WTC11 (cell line): ENCODE measurements at regions not wholly inside any gene's neighbourhood (a gene's known extent, or its start where the extent isn't known, plus 50 kb on each side); places are given as distances from the start of the nearest gene placed in this dataset.

Experiments used
- ATAC-seq: fragments of 200-7000 bp; cut with Tn5 transposase; 2 replicates; pipeline ENCODE4 v1.10.0; 2021; ENCODE audit warnings: mild to moderate bottlenecking, moderate library complexity
- CTCF ChIA-PET: fragments of 300-600 bp; sonication (Branson Sonifier 250); formaldehyde crosslinking; loops from one replicate; lab custom pipeline; 2021; ENCODE audit warnings: antibody characterized with exemption; lab: Charles Lee
- POLR2A ChIA-PET: fragments of 350-600 bp; sonication (Branson Sonifier 250); formaldehyde crosslinking; loops from one replicate; lab custom pipeline; 2021; ENCODE audit warnings: antibody characterized with exemption; lab: Charles Lee
- DNase-seq: peaks from one replicate; pipeline ENCODE4 v3.0.0; 2021; ENCODE audit warnings: low spot score
- H3K27ac Mint-ChIP-seq: 2 replicates; pipeline ENCODE4 v1.8.0; 2021; ENCODE audit warnings: mixed read lengths
- H3K27me3 Mint-ChIP-seq: 2 replicates; pipeline ENCODE4 v1.8.0; 2021; ENCODE audit warnings: low read depth, mild to moderate bottlenecking, moderate library complexity, mixed read lengths
- H3K36me3 Mint-ChIP-seq: 2 replicates; pipeline ENCODE4 v1.8.0; 2021; ENCODE audit warnings: mixed read lengths
- H3K4me1 Mint-ChIP-seq: 2 replicates; pipeline ENCODE4 v1.8.0; 2022; ENCODE audit warnings: mixed read lengths
- H3K4me3 Mint-ChIP-seq: 2 replicates; pipeline ENCODE4 v1.8.0; 2021; ENCODE audit warnings: mild to moderate bottlenecking, moderate library complexity, mixed read lengths
- H3K9me3 Mint-ChIP-seq: 2 replicates; pipeline ENCODE4 v1.8.0; 2021; ENCODE audit warnings: mixed read lengths
- ARID4B ChIP-seq: sonication (generic); formaldehyde crosslinking; IDR thresholded peaks from 2 replicates; pipeline ENCODE4 v1.8.0; 2023; ENCODE audit warnings: missing genetic modification reagents, mild to moderate bottlenecking, borderline replicate concordance
- ATF1 ChIP-seq: sonication (generic); formaldehyde crosslinking; IDR thresholded peaks from 2 replicates; pipeline ENCODE4 v1.8.1; 2023; ENCODE audit warnings: mild to moderate bottlenecking, moderate library complexity, missing genetic modification reagents
- ATF3 ChIP-seq: sonication (generic); formaldehyde crosslinking; conservative IDR thresholded peaks from 2 replicates; pipeline ENCODE4 v1.8.1; 2022; ENCODE audit warnings: mild to moderate bottlenecking, missing genetic modification reagents
- CTCF ChIP-seq: fragments of 200-600 bp; IDR thresholded peaks from 2 replicates; pipeline ENCODE4 v1.8.0; 2022; ENCODE audit warnings: antibody characterized with exemption
- E2F5 ChIP-seq: sonication (generic); formaldehyde crosslinking; IDR thresholded peaks from 2 replicates; pipeline ENCODE4 v1.8.1; 2022; ENCODE audit warnings: mild to moderate bottlenecking, moderate library complexity, missing genetic modification reagents
- EMX1 ChIP-seq: fragments of 250-450 bp; sonication (Bioruptor Pico); IDR thresholded peaks from 2 replicates; pipeline ENCODE4 v1.8.0; 2021; ENCODE audit warnings: mild to moderate bottlenecking
- ERG ChIP-seq: fragments of 250-450 bp; sonication (Bioruptor Pico); IDR thresholded peaks from 2 replicates; pipeline ENCODE4 v1.8.0; 2021; ENCODE audit warnings: mild to moderate bottlenecking
- FOXJ3 ChIP-seq: sonication (generic); formaldehyde crosslinking; IDR thresholded peaks from 2 replicates; pipeline ENCODE4 v1.9.0; 2021; ENCODE audit warnings: missing genetic modification reagents, mild to moderate bottlenecking, borderline replicate concordance
- GRHL2 ChIP-seq: fragments of 250-450 bp; sonication (Bioruptor Pico); IDR thresholded peaks from 2 replicates; pipeline ENCODE4 v1.8.0; 2022; ENCODE audit warnings: mild to moderate bottlenecking, moderate library complexity; ENCODE audit not compliant: insufficient replicate concordance, severe bottlenecking
- HMGXB4 ChIP-seq: sonication (generic); formaldehyde crosslinking; IDR thresholded peaks from 2 replicates; pipeline ENCODE4 v1.8.1; 2023; ENCODE audit warnings: mild to moderate bottlenecking, moderate library complexity, missing genetic modification reagents
- JAZF1 ChIP-seq: fragments of 250-450 bp; sonication (Bioruptor Pico); IDR thresholded peaks from 2 replicates; pipeline ENCODE4 v1.9.0; 2021; ENCODE audit warnings: moderate library complexity, mild to moderate bottlenecking, inconsistent platforms
- MLX ChIP-seq: sonication (generic); formaldehyde crosslinking; IDR thresholded peaks from 2 replicates; pipeline ENCODE4 v1.8.1; 2023; ENCODE audit warnings: mild to moderate bottlenecking, missing genetic modification reagents, moderate library complexity
- MXD4 ChIP-seq: fragments of 250-450 bp; sonication (Bioruptor Pico); IDR thresholded peaks from 2 replicates; pipeline ENCODE4 v1.8.0; 2021; ENCODE audit warnings: mild to moderate bottlenecking, moderate library complexity, borderline replicate concordance
- MYBL2 ChIP-seq: sonication (generic); formaldehyde crosslinking; IDR thresholded peaks from 2 replicates; pipeline ENCODE4 v1.8.1; 2023; ENCODE audit warnings: mild to moderate bottlenecking, moderate library complexity, missing genetic modification reagents
- NFYB ChIP-seq: sonication (generic); formaldehyde crosslinking; conservative IDR thresholded peaks from 2 replicates; pipeline ENCODE4 v1.8.0; 2022; ENCODE audit warnings: low read depth, missing genetic modification reagents
- NR2C2 ChIP-seq: sonication (generic); formaldehyde crosslinking; IDR thresholded peaks from 2 replicates; pipeline ENCODE4 v1.8.0; 2022; ENCODE audit warnings: mild to moderate bottlenecking, missing genetic modification reagents

GRCh38 chr7:52151559-52151958, 835.0 kb upstream of the COBL start (continued):
- TF ChIP-seq ARID4B (CRISPR knock-in tag) (no peak), NR2C2 (CRISPR knock-in tag) (no peak), ERG (CRISPR knock-in tag) (no peak)
- TF ChIP-seq, all 79 proteins: peak for 0

- H3K4me3 Mint-ChIP-seq = no peak overlapping the region
- peaks cover 3% of the 10 kb centered on the region for H3K36me3 Mint-ChIP-seq
- ChIA-PET POLR2A (no interaction called here), CTCF (no interaction called here)
- H3K9me3 Mint-ChIP-seq = peaks cover 11% of the 10 kb centered on the region
- ATAC-seq (no peak), DNase-seq (no peak)
- TF ChIP-seq GRHL2 (no peak), ATF1 (CRISPR knock-in tag) (no peak), ATF3 (CRISPR knock-in tag) (no peak)
- no peak overlapping the region for H3K27ac Mint-ChIP-seq
- H3K27me3 Mint-ChIP-seq = no peaks in the 10 kb centered on the region
- peaks cover 24% of the 10 kb centered on the region for H3K4me1 Mint-ChIP-seq
Measured at GRCh38 chr7:52150952-52151351, 834.3 kb upstream of the COBL start.

GRCh38 chr7:52146871-52147634, 830.4 kb upstream of the COBL start:
- Mint-ChIP-seq H3K9me3 (peaks cover 11% of the 10 kb centered on the region), H3K27ac (no peak overlapping the region), H3K36me3 (peaks cover 3% of the 10 kb centered on the region), H3K4me3 (no peak overlapping the region), H3K4me1 (peaks cover 20% of the 10 kb centered on the region), H3K27me3 (no peaks in the 10 kb centered on the region)
- ATAC-seq (no peak), DNase-seq (no peak)
- ChIA-PET CTCF (no interaction called here), POLR2A (no interaction called here)
- TF ChIP-seq JAZF1 (CRISPR knock-in tag) (no peak), FOXJ3 (CRISPR knock-in tag) (no peak), ARID4B (CRISPR knock-in tag) (no peak), MYBL2 (CRISPR knock-in tag) (no peak), HMGXB4 (CRISPR knock-in tag) (no peak), NFYB (CRISPR knock-in tag) (no peak), MXD4 (CRISPR knock-in tag) (no peak), MLX (CRISPR knock-in tag) (no peak), EMX1 (CRISPR knock-in tag) (no peak), CTCF (no peak), E2F5 (no peak)
